Upper lobe of right lung (tissue), 1 donor: ENCODE measurements at regions not wholly inside any gene's neighbourhood (a gene's known extent, or its start where the extent isn't known, plus 50 kb on each side); places are given as distances from the start of the nearest gene placed in this dataset.
"Not testable (repeated sequence)": the region's sequence is repeated elsewhere in the genome, so short reads cannot be mapped to it uniquely, and the experiment has no call there.

Source experiments
- ATAC-seq: fragments of 200-7000 bp; cut with Tn5 transposase; one replicate; pipeline ENCODE4 v1.9.1; 2020; ENCODE audit warnings: mild to moderate bottlenecking, moderate library complexity
- DNase-seq: peaks from one replicate; pipeline ENCODE4 v3.0.0-alpha.2; 2020
- H3K27ac ChIP-seq: fragments of 200-600 bp; one replicate; pipeline ENCODE4 v1.8.0; 2022
- H3K27me3 ChIP-seq: fragments of 200-600 bp; one replicate; pipeline ENCODE4 v1.8.0; 2022; ENCODE audit warnings: mild to moderate bottlenecking
- H3K36me3 ChIP-seq: fragments of 200-600 bp; one replicate; pipeline ENCODE4 v1.8.0; 2022
- H3K4me1 ChIP-seq: fragments of 200-600 bp; one replicate; pipeline ENCODE4 v1.8.0; 2022
- H3K4me3 ChIP-seq: fragments of 200-600 bp; one replicate; pipeline ENCODE4 v1.8.0; 2022; ENCODE audit warnings: mild to moderate bottlenecking
- H3K9me3 ChIP-seq: fragments of 200-600 bp; one replicate; pipeline ENCODE4 v1.8.0; 2022
- intact Hi-C: fragments of 100-400 bp; cut with DNase I; formaldehyde crosslinking; loops from one replicate; pipeline ENCODE4 v1.11.0; 2022
- TF ChIP-seq, protein P1 (sequence below): fragments of 200-600 bp; IDR thresholded peaks from one replicate; pipeline ENCODE4 v1.8.0; 2022; ENCODE audit warnings: antibody characterized with exemption
- donor health status: DM: no; HTN: yes; CAD: no; lungs with severe emphysema.

DNA sequence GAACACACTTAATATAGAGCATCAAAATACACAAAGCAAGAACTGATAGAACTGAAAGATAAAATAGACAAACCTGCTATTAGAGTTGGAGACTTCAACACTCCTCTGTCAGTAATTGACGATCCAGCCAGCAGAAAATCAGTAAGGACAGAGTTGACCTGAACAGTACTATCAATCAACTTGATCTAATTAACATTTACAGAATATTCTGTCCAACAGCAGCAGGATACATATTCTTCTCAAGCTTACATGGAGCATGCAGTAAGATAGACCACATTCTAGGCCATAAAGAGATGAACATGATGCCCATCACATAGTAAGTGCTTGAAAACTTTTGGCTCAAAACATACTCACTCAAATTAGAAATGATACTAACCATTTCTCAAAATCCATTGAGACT is 196.7 kb upstream of the KLF3 start:
- Histone ChIP-seq H3K4me1 (no peaks in the 10 kb centered on the region), H3K27ac (no peak overlapping the region), H3K4me3 (no peak overlapping the region), H3K9me3 (no peaks in the 10 kb centered on the region), H3K36me3 (no peaks in the 10 kb centered on the region), H3K27me3 (no peaks in the 10 kb centered on the region)
- DNase-seq (no peak), ATAC-seq (no peak)
- intact Hi-C loops: no loop called here
- TF ChIP-seq, protein P1, sequence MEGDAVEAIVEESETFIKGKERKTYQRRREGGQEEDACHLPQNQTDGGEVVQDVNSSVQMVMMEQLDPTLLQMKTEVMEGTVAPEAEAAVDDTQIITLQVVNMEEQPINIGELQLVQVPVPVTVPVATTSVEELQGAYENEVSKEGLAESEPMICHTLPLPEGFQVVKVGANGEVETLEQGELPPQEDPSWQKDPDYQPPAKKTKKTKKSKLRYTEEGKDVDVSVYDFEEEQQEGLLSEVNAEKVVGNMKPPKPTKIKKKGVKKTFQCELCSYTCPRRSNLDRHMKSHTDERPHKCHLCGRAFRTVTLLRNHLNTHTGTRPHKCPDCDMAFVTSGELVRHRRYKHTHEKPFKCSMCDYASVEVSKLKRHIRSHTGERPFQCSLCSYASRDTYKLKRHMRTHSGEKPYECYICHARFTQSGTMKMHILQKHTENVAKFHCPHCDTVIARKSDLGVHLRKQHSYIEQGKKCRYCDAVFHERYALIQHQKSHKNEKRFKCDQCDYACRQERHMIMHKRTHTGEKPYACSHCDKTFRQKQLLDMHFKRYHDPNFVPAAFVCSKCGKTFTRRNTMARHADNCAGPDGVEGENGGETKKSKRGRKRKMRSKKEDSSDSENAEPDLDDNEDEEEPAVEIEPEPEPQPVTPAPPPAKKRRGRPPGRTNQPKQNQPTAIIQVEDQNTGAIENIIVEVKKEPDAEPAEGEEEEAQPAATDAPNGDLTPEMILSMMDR: no peak

DNA sequence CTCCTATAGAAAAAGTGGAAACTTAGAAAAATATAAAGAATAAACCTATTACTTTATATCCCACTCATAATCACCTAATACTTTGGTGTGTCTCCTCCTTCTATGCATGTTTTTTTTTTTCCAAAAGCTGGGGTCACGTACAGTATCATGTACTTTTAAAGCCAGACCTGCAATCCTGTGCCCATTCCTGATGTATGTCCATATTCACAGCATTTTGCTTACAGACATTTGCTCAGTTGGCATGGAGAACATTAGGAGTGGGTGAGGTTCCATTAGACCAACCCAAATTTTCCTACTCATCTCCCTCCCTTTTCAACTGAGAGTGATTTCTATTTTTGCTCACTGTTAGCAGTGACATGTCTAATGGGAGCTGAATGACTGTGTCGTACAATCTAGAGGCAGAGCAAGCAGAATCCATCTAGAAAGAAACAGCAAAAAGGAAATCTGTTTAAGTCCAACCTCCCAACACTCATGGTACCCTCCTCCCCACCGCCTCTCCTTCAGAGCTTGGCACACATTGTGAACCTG is 195.6 kb upstream of the KLF3 start:
- no peaks in the 10 kb centered on the region for H3K27me3 ChIP-seq
- H3K27ac ChIP-seq: no peak overlapping the region
- H3K36me3 ChIP-seq: no peaks in the 10 kb centered on the region
- H3K4me1 ChIP-seq: no peaks in the 10 kb centered on the region
- H3K4me3 ChIP-seq: no peak overlapping the region
- TF ChIP-seq, protein P1: no peak
- no peak for DNase-seq
- intact Hi-C loops: no loop called here
- no peaks in the 10 kb centered on the region for H3K9me3 ChIP-seq
- ATAC-seq: no peak

- intact Hi-C loops: no loop called here
- no peaks in the 10 kb centered on the region for H3K4me1 ChIP-seq
- ATAC-seq: no peak
These were observed 194.6 kb upstream of the KLF3 start for GRCh38 chr4:38469410-38469809.

DNA sequence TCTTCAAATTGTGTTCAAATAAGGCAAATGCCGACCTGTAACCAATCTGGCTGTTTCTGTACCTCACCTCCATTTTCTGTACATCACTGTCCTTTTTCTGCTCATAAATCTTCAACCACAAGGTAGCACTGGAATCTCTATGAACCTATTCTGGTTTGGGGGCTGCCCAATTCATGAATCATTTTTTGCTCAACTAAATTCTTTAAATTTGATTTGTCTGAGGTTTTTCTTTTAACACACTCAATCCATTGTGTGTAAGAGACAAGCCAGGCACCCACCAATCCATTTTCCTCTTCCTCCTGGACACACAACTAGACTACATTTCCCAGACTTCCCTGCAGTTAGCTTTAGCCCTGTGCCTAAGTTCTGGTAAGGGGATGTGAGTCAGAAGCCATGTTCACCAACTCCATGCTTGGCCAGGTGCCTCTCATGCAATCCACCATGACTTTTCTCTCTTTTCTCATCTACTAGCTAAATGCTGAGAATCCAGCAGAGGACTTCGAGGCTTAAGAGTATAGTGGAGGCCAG is 193.2 kb upstream of the KLF3 start:
- H3K27ac ChIP-seq: no peak overlapping the region
- no peaks in the 10 kb centered on the region for H3K4me1 ChIP-seq
- DNase-seq (no peak), ATAC-seq (no peak)
- H3K36me3 ChIP-seq: no peaks in the 10 kb centered on the region
- no peaks in the 10 kb centered on the region for H3K27me3 ChIP-seq
- intact Hi-C loops: no loop called here
- H3K4me3 ChIP-seq: no peak overlapping the region
- TF ChIP-seq, protein P1: no peak
- no peaks in the 10 kb centered on the region for H3K9me3 ChIP-seq

More at GRCh38 chr4:38469410-38469809, 194.6 kb upstream of the KLF3 start:
- TF ChIP-seq, protein P1: no peak
- no peak for DNase-seq
- Histone ChIP-seq H3K27me3 (no peaks in the 10 kb centered on the region), H3K27ac (no peak overlapping the region), H3K9me3 (no peaks in the 10 kb centered on the region), H3K36me3 (no peaks in the 10 kb centered on the region), H3K4me3 (no peak overlapping the region)

GRCh38 chr4:38482696-38483095 is 181.3 kb upstream of the KLF3 start:
- no peaks in the 10 kb centered on the region for H3K4me1 ChIP-seq
- no peaks in the 10 kb centered on the region for H3K9me3 ChIP-seq
- DNase-seq: no peak
- H3K27me3 ChIP-seq: no peaks in the 10 kb centered on the region
- TF ChIP-seq, protein P1: no peak
- no peak for ATAC-seq
- no peak overlapping the region for H3K27ac ChIP-seq
- H3K36me3 ChIP-seq: no peaks in the 10 kb centered on the region
- no peak overlapping the region for H3K4me3 ChIP-seq
- intact Hi-C loops: no loop called here

DNA sequence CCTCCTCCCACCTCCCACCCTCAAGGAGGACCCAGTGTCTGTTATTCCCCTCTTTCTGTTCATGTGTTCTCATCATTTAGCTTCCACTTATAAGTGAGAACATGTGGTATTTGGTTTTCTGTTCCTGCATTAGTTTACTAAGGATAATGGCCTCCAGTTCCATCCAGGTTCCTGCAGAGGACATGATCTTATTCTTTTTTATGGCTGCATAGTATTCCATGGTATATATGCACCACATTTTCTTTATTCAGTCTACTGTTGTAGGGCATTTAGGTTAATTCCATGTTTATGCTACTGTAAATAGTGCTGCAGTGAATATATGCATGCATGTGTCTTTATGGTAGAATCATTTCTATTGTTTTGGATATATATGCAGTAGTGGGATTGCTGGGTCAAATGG is 180.4 kb upstream of the KLF3 start:
- H3K27ac ChIP-seq, H3K36me3 ChIP-seq, ATAC-seq, H3K27me3 ChIP-seq, H3K4me3 ChIP-seq, H3K4me1 ChIP-seq, DNase-seq, H3K9me3 ChIP-seq, intact Hi-C loops: not testable (repeated sequence)
